ENCODE measurements at regions not wholly inside any gene's neighbourhood (a gene's known extent, or its start where the extent isn't known, plus 50 kb on each side); places are given as distances from the start of the nearest gene placed in this dataset.

DNA sequence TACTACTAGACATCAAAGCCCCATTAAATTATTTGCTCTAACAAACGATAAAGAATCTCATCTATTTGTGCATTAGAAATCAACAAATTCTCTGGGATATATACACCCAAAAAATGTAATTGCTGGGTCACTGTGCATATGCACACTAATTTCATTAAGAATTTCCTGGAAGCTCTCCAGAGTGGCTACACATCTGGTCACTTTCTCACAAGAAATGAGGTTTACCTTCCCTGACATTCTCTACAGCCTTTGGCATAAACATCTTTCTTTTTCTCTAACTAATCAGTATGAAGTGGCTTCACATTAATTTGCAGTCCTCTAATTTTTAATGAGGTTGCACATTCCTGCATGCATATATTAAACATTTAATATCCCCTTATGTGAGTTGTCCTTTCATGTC lies 150.8 kb upstream of the ANO5 start:
- ATAC-seq (no peak), DNase-seq (ENCODE audit: low read depth in 1 of 2, low spot score in 1 of 2) (no peak), FAIRE-seq (no peak)
- no peaks in the 10 kb centered on the region for H3K9me3 ChIP-seq
- no peak overlapping the region for H3K4me2 ChIP-seq
- 37% methylated on average over 1 of the region's 1 CpG for WGBS (ENCODE audit: missing lambda C conversion rate)
- H3K27ac ChIP-seq = no peak overlapping the region
- H3K4me3 ChIP-seq = no peak overlapping the region
- 0 out of 3 replicates have a peak, but pooled peaks cover 7% of the 10 kb centered on the region for H3K4me1 ChIP-seq
- ChIA-PET CTCF (no interaction called here), POLR2A (no interaction called here)
- TF ChIP-seq TP53 (CRISPR knock-in tag; IDR thresholded peaks at IDR 0.05) (no peak), CHD4 (IDR thresholded peaks at IDR 0.05; ENCODE audit: borderline replicate concordance) (no peak), NFE2L2 (conservative IDR thresholded peaks at IDR 0.05; ENCODE audit: low read length) (no peak), JUNB (IDR thresholded peaks at IDR 0.05) (no peak), POLR2A (IDR thresholded peaks at IDR 0.05; ENCODE audit: low read length) (no peak), NPAS2 (CRISPR knock-in tag; IDR thresholded peaks at IDR 0.05; ENCODE audit: borderline replicate concordance) (no peak), RARB (CRISPR knock-in tag; IDR thresholded peaks at IDR 0.05) (no peak), SREBF2 (IDR thresholded peaks at IDR 0.05) (no peak)
- TF ChIP-seq, protein P1, sequence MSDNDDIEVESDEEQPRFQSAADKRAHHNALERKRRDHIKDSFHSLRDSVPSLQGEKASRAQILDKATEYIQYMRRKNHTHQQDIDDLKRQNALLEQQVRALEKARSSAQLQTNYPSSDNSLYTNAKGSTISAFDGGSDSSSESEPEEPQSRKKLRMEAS (IDR thresholded peaks at IDR 0.05) = no peak

GRCh38 chr11:22044126-22044525 lies 148.8 kb upstream of the ANO5 start:
- no peak for TF ChIP-seq SMC3 (IDR thresholded peaks at IDR 0.05)
- TF ChIP-seq, protein P1 (IDR thresholded peaks at IDR 0.05) = no peak
- TF ChIP-seq CBX8 (IDR thresholded peaks at IDR 0.05) = no peak
- no peak for TF ChIP-seq CEBPB (IDR thresholded peaks at IDR 0.05)
- TF ChIP-seq, protein P2, sequence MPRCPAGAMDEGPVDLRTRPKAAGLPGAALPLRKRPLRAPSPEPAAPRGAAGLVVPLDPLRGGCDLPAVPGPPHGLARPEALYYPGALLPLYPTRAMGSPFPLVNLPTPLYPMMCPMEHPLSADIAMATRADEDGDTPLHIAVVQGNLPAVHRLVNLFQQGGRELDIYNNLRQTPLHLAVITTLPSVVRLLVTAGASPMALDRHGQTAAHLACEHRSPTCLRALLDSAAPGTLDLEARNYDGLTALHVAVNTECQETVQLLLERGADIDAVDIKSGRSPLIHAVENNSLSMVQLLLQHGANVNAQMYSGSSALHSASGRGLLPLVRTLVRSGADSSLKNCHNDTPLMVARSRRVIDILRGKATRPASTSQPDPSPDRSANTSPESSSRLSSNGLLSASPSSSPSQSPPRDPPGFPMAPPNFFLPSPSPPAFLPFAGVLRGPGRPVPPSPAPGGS (IDR thresholded peaks at IDR 0.05) = no peak
- TF ChIP-seq HOXB5 (CRISPR knock-in tag; IDR thresholded peaks at IDR 0.05) = no peak
- TF ChIP-seq HEYL (CRISPR knock-in tag; IDR thresholded peaks at IDR 0.05) = no peak
- no peak for TF ChIP-seq TFCP2L1 (CRISPR knock-in tag; IDR thresholded peaks at IDR 0.05)
- Histone ChIP-seq H3K27ac (no peak overlapping the region), H3K4me3 (no peak overlapping the region), H3K4me2 (peak overlapping the region; percentile 61), H3K9me3 (no peaks in the 10 kb centered on the region), H3K4me1 (0 out of 3 replicates have a peak, but pooled peaks cover 7% of the 10 kb centered on the region)
- ChIA-PET POLR2A (no interaction called here), CTCF (no interaction called here)
- ATAC-seq (peak; percentile 30 to 83; a peak in 3 of 6 replicates), DNase-seq (ENCODE audit: low read depth in 1 of 2, low spot score in 1 of 2) (peak in 1 of 2 experiments; percentile 56), FAIRE-seq (no peak)
- 24% methylated on average over 4 of the region's 4 CpGs for WGBS (ENCODE audit: missing lambda C conversion rate)

GRCh38 chr11:22049276-22049675 lies 143.6 kb upstream of the ANO5 start:
- 28% methylated on average over 1 of the region's 1 CpG for WGBS (ENCODE audit: missing lambda C conversion rate)
- Histone ChIP-seq H3K4me3 (no peak overlapping the region), H3K9me3 (no peaks in the 10 kb centered on the region), H3K27ac (no peak overlapping the region), H3K4me2 (no peak overlapping the region), H3K4me1 (0 out of 3 replicates have a peak, but pooled peaks cover under 1% of the 10 kb centered on the region)
- FAIRE-seq (no peak), DNase-seq (ENCODE audit: low read depth in 1 of 2, low spot score in 1 of 2) (peak in 1 of 2 experiments; percentile 9), ATAC-seq (peak; percentile 34 to 39; a peak in 1 of 6 replicates)
- TF ChIP-seq FOXS1 (CRISPR knock-in tag; IDR thresholded peaks at IDR 0.05) (no peak), FOSL2 (IDR thresholded peaks at IDR 0.05) (0 out of 2 replicates have a peak, but pooled peaks have one; percentile 7), FOSL2 (CRISPR knock-in tag; IDR thresholded peaks at IDR 0.05) (no peak; the same call in 1 of the 2 replicates)
- POLR2A ChIA-PET = no interaction called here
- CTCF ChIA-PET = no interaction called here

DNA sequence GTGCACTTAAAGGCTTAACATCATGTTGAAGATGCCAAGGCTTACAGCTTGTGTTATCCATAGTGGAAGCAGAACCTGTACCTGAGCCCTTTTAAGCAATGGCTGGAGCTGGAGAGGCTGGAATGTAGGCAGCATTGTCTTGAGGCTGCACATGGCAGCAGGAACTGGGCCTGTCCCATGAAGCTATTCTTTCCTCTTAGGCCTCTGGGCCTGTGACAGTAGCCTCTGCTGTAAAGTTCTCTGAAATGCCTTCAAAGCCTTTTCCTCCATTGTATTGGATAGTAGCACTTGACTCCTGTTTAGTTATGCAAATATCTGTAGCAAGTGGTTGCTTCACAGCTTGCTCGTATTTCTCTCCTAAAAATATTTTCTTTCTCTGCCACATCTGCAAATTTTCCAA lies 127.4 kb upstream of the ANO5 start:
- POLR2A ChIA-PET = no interaction called here
- no peak for ATAC-seq
- no peak for DNase-seq (ENCODE audit: low read depth in 1 of 2, low spot score in 1 of 2)

More for the DNA sequence above, 127.4 kb upstream of the ANO5 start:
- Histone ChIP-seq H3K27ac (no peak overlapping the region), H3K9me3 (no peaks in the 10 kb centered on the region), H3K4me3 (no peak overlapping the region), H3K4me1 (no peaks in the 10 kb centered on the region), H3K4me2 (no peak overlapping the region)
- CTCF ChIA-PET = no interaction called here
- 11% methylated on average over 1 of the region's 1 CpG for WGBS (ENCODE audit: missing lambda C conversion rate)
- FAIRE-seq = no peak
- no peak for TF ChIP-seq MAFK (IDR thresholded peaks at IDR 0.05; ENCODE audit: partially characterized antibody)
- no peak for TF ChIP-seq ZFP36 (IDR thresholded peaks at IDR 0.05; ENCODE audit: borderline replicate concordance, partially characterized antibody)
- TF ChIP-seq PBX3 (IDR thresholded peaks at IDR 0.05) = no peak

All from A549 (cell line).